Prostate gland (tissue), 2 donors: ENCODE measurements at regions not wholly inside any gene's neighbourhood (a gene's known extent, or its start where the extent isn't known, plus 50 kb on each side); places are given as distances from the start of the nearest gene placed in this dataset.

Source experiments
- CTCF ChIP-seq, 4 experiments: fragments of 200-600 bp in 2 of 4; fragments of 450-650 bp in 2 of 4; sonication (generic) in 2 of 4; IDR thresholded peaks; 1 replicate in 3 of 4; 2 replicates in 1 of 4; pipeline ENCODE4 v1.5.1; 2016 to 2019; ENCODE audit warnings: antibody characterized with exemption in 4 of 4, mild to moderate bottlenecking in 2 of 4, moderate library complexity in 2 of 4
- POLR2A ChIP-seq: fragments of 450-650 bp; IDR thresholded peaks from one replicate; pipeline ENCODE4 v1.6.1; 2016; ENCODE audit warnings: antibody characterized with exemption, mild to moderate bottlenecking
- POLR2AphosphoS5 ChIP-seq: sonication (generic); formaldehyde crosslinking; IDR thresholded peaks from one replicate; pipeline ENCODE4 v1.6.1; 2017; ENCODE audit warnings: antibody characterized with exemption

- no peak for TF ChIP-seq CTCF (IDR thresholded peaks at IDR 0.05)
- TF ChIP-seq POLR2AphosphoS5, result no peak
- no peak for TF ChIP-seq POLR2A
Observed at GRCh38 chr18:28494151-28494550, 317.2 kb upstream of the CDH2 start.
